Uterus (tissue), 3 donors: ENCODE measurements at regions not wholly inside any gene's neighbourhood (a gene's known extent, or its start where the extent isn't known, plus 50 kb on each side); places are given as distances from the start of the nearest gene placed in this dataset.

ENCODE experiments used
- DNase-seq, 2 donors: peaks; one replicate each; pipeline ENCODE4 v3.0.0-alpha.2; 2019 to 2020
- H3K27ac ChIP-seq, 2 donors: fragments of 200-600 bp; sonication (generic); 1 replicate in 1 of 2; 2 replicates in 1 of 2; pipeline ENCODE4 v1.5.1; 2016 to 2018
- H3K27me3 ChIP-seq, 2 donors: fragments of 200-600 bp; sonication (generic); one replicate each; pipeline ENCODE4 v1.5.1; 2018 to 2019; ENCODE audit warnings: control low read depth in 1 of 2
- H3K36me3 ChIP-seq, 2 donors: fragments of 200-600 bp; sonication (generic); one replicate each; pipeline ENCODE4 v1.5.1; 2019; ENCODE audit warnings: control low read depth in 1 of 2
- H3K4me1 ChIP-seq, 2 donors: fragments of 200-600 bp; sonication (generic); one replicate each; pipeline ENCODE4 v1.5.1; 2018 to 2019; ENCODE audit warnings: control low read depth in 1 of 2
- H3K4me3 ChIP-seq, 2 donors: fragments of 200-600 bp; sonication (generic); 1 replicate in 1 of 2; 2 replicates in 1 of 2; pipeline ENCODE4 v1.5.1; 2018 to 2019; ENCODE audit warnings: mild to moderate bottlenecking in 1 of 2
- H3K9me3 ChIP-seq, 2 donors: fragments of 200-600 bp; sonication (generic); one replicate each; pipeline ENCODE4 v1.5.1; 2019; ENCODE audit warnings: control low read depth in 1 of 2
- POLR2A ChIP-seq, 2 donors: fragments of 450-650 bp; IDR thresholded peaks; one replicate each; pipeline ENCODE4 v1.6.1; 2016; ENCODE audit warnings: antibody characterized with exemption in 2 of 2, mild to moderate bottlenecking in 1 of 2, moderate library complexity in 1 of 2
- intact Hi-C: fragments of 100-400 bp; cut with DNase I; formaldehyde crosslinking; loops from one replicate; pipeline ENCODE4 v1.15.1; 2023; ENCODE audit warnings: low total_unique reads
- TF ChIP-seq, protein P1 (sequence below), 4 experiments: fragments of 200-600 bp in 2 of 4; fragments of 450-650 bp in 2 of 4; sonication (generic) in 2 of 4; IDR thresholded peaks; one replicate each; pipeline ENCODE4 v1.5.1; 2016 to 2019; ENCODE audit warnings: antibody characterized with exemption in 4 of 4, mild to moderate bottlenecking in 2 of 4, moderate library complexity in 1 of 4
- donor health status: DM: yes; HTN: yes; CAD: no.

DNA sequence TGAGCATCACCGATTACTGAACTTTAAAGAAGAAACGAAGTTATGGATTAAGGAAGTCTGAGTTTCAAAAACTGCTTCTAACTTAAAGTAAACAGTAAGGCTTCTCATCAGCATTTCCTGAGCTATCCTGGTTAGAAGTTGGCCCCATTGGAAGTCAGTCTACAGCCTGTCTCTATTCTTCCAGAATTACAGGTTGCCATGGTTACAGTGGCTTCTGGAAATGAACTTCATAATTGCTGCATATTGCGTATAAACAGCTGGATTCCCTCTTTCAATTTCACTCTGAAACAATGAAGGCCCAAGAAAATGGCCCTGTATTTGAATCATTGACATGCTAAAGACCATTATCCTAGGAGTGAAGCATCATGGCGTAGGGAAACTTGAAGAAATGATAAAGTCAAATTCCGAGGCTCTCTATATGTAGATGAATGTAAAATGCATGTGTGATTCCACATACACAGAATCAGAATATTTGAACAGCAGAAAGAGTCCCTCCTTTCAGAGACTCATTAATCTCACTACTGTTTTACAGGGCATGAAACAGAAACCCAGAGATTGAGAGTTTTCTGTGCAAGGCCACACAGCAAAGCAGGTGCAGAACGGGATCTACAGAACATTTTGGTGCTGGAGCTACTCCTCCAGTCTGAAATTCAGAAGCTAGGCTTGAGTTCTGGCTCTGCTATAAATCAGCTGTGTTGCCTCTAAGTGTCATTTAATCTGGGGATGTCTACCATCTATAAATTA lies 856.4 kb upstream of the CELF4 start:
- Histone ChIP-seq H3K4me3 (no peak overlapping the region), H3K27me3 (no peaks in the 10 kb centered on the region), H3K36me3 (no peaks in the 10 kb centered on the region), H3K4me1 (no peaks in the 10 kb centered on the region), H3K27ac (no peak overlapping the region), H3K9me3 (no peaks in the 10 kb centered on the region)
- intact Hi-C loops: no loop called here
- DNase-seq: no peak
- no peak for TF ChIP-seq POLR2A (IDR thresholded peaks at IDR 0.05)
- TF ChIP-seq, protein P1, sequence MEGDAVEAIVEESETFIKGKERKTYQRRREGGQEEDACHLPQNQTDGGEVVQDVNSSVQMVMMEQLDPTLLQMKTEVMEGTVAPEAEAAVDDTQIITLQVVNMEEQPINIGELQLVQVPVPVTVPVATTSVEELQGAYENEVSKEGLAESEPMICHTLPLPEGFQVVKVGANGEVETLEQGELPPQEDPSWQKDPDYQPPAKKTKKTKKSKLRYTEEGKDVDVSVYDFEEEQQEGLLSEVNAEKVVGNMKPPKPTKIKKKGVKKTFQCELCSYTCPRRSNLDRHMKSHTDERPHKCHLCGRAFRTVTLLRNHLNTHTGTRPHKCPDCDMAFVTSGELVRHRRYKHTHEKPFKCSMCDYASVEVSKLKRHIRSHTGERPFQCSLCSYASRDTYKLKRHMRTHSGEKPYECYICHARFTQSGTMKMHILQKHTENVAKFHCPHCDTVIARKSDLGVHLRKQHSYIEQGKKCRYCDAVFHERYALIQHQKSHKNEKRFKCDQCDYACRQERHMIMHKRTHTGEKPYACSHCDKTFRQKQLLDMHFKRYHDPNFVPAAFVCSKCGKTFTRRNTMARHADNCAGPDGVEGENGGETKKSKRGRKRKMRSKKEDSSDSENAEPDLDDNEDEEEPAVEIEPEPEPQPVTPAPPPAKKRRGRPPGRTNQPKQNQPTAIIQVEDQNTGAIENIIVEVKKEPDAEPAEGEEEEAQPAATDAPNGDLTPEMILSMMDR (IDR thresholded peaks at IDR 0.05): no peak

DNA sequence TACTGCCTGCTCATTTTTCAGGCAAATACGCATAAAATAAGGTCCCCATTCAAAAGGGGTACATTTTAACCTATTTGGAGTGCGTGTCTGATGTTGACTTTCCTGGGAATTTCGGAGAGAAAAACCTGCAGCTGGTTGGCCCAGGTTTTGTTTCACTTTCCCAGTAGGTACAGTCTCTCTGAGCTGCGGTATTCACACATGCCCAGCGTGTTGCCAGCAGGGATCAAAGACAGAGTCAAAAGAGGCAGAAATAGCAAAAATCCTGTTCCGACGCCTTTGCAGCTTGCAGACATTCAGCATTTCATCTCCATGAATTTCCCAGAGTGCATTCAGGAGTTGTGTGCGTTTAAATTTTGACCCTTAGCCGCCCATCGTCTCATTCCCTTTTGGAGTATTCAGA lies 855.4 kb upstream of the CELF4 start:
- intact Hi-C loops: no loop called here
- no peaks in the 10 kb centered on the region for H3K36me3 ChIP-seq
- no peak overlapping the region for H3K27ac ChIP-seq
- no peaks in the 10 kb centered on the region for H3K27me3 ChIP-seq
- H3K9me3 ChIP-seq: no peaks in the 10 kb centered on the region
- DNase-seq: no peak
- H3K4me1 ChIP-seq: no peaks in the 10 kb centered on the region
- no peak overlapping the region for H3K4me3 ChIP-seq
- TF ChIP-seq, protein P1 (IDR thresholded peaks at IDR 0.05): no peak
- no peak for TF ChIP-seq POLR2A (IDR thresholded peaks at IDR 0.05)

DNA sequence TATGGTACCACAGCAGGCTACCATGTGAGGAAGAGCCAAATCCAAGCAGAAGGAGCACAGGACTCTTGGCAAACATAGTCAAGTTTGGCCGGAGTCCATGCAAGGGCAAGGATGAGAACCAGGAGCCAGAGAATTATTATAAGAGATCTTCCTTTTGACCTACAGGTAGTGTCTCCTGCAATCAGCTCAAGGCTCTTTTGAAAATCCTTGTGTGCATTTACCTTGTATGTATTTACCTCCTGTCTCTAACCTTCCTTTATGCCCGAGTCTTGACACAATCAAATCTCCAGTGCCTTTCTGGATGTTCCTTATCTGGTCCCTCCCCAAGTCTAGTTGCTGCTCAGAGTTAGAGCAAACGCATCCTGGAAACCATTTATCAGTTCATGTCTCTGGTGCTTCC lies 855.0 kb upstream of the CELF4 start:
- Histone ChIP-seq H3K27ac (no peak overlapping the region), H3K36me3 (no peaks in the 10 kb centered on the region), H3K4me3 (no peak overlapping the region), H3K4me1 (no peaks in the 10 kb centered on the region), H3K27me3 (no peaks in the 10 kb centered on the region), H3K9me3 (no peaks in the 10 kb centered on the region)
- intact Hi-C loops: no loop called here
- TF ChIP-seq, protein P1 (IDR thresholded peaks at IDR 0.05): no peak
- no peak for TF ChIP-seq POLR2A (IDR thresholded peaks at IDR 0.05)
- DNase-seq: no peak

- DNase-seq: no peak
- Histone ChIP-seq H3K27ac (no peak overlapping the region), H3K36me3 (no peaks in the 10 kb centered on the region), H3K9me3 (no peaks in the 10 kb centered on the region), H3K4me1 (no peaks in the 10 kb centered on the region), H3K27me3 (no peaks in the 10 kb centered on the region), H3K4me3 (no peak overlapping the region)
- intact Hi-C loops: no loop called here
- no peak for TF ChIP-seq POLR2A (IDR thresholded peaks at IDR 0.05)
- TF ChIP-seq, protein P1 (IDR thresholded peaks at IDR 0.05): no peak
Measured at GRCh38 chr18:38415811-38416210, 850.2 kb upstream of the CELF4 start.

DNA sequence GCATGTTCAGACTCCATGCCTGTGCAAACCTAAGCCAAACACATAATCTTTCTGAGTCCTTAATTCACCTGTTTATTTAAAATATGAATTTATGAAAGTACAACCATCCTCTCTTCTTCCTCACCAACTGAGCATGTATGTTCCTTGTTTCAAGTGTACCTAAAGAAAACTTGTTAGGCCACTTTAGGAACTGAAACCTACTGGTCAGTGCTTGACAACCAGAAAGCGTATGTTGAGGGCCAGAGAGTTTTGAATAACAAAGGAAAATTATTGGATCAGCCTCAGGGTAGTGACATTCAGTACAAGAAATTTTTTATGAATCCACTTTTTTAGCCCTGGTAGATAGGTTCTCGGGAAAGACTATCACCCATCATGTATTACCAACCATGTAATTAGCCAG lies 847.6 kb upstream of the CELF4 start:
- Histone ChIP-seq H3K4me1 (no peaks in the 10 kb centered on the region), H3K36me3 (no peaks in the 10 kb centered on the region), H3K9me3 (no peaks in the 10 kb centered on the region), H3K27ac (no peak overlapping the region), H3K27me3 (no peaks in the 10 kb centered on the region), H3K4me3 (no peak overlapping the region)
- DNase-seq: no peak
- TF ChIP-seq, protein P1 (IDR thresholded peaks at IDR 0.05): no peak
- TF ChIP-seq POLR2A (IDR thresholded peaks at IDR 0.05): no peak
- intact Hi-C loops: no loop called here
